Stimulated activated naive CD8-positive, alpha-beta T cell treated with anti-CD3 and anti-CD28 coated beads, Interleukin-15, amount 100 ng/mL, for 72 hours (primary cell): ENCODE measurements at regions not wholly inside any gene's neighbourhood (a gene's known extent, or its start where the extent isn't known, plus 50 kb on each side); places are given as distances from the start of the nearest gene placed in this dataset.

Experiments used
- ATAC-seq: fragments of 150-1000 bp; cut with Tn5 transposase; 2 replicates; pipeline ENCODE4 v1.10.0; 2021; ENCODE audit warnings: mild to moderate bottlenecking, moderate library complexity
- DNase-seq, 2 donors: peaks; one replicate each; pipeline ENCODE4 v3.0.0; 2021 to 2022
- H3K27ac Mint-ChIP-seq, 2 donors: one replicate each; pipeline ENCODE4 v1.8.0; 2022; ENCODE audit warnings: mild to moderate bottlenecking in 2 of 2, mixed read lengths in 2 of 2, moderate library complexity in 2 of 2
- H3K27me3 Mint-ChIP-seq: one replicate; pipeline ENCODE4 v1.8.0; 2022; ENCODE audit warnings: mixed read lengths
- H3K4me1 Mint-ChIP-seq: one replicate; pipeline ENCODE4 v1.8.0; 2022; ENCODE audit warnings: mild to moderate bottlenecking, mixed read lengths
- H3K4me3 Mint-ChIP-seq, 2 donors: one replicate each; pipeline ENCODE4 v1.8.0; 2022; ENCODE audit warnings: mild to moderate bottlenecking in 2 of 2, mixed read lengths in 2 of 2, moderate library complexity in 1 of 2
- H3K9me3 Mint-ChIP-seq, 2 donors: one replicate each; pipeline ENCODE4 v1.8.0; 2022; ENCODE audit warnings: mixed read lengths in 2 of 2

GRCh38 chr17:77353684-77354419, 213.1 kb downstream of the SEC14L1 start:
- H3K9me3 Mint-ChIP-seq, result peaks cover 0 to 11% of the 10 kb centered on the region in 2 donors
- no peaks in the 10 kb centered on the region for H3K27me3 Mint-ChIP-seq
- no peak overlapping the region for H3K27ac Mint-ChIP-seq
- DNase-seq, result no peak
- H3K4me3 Mint-ChIP-seq, result no peak overlapping the region
- no peak for ATAC-seq
- H3K4me1 Mint-ChIP-seq, result peaks cover 71% of the 10 kb centered on the region

- no peak for ATAC-seq
- Mint-ChIP-seq H3K9me3 (peaks cover 0 to 8% of the 10 kb centered on the region in 2 donors), H3K27ac (no peak overlapping the region), H3K27me3 (no peaks in the 10 kb centered on the region), H3K4me3 (no peak overlapping the region), H3K4me1 (peaks cover 71% of the 10 kb centered on the region)
- no peak for DNase-seq
These were observed 213.6 kb downstream of the SEC14L1 start for GRCh38 chr17:77354420-77354669.

- Mint-ChIP-seq H3K4me1 (peaks cover 71% of the 10 kb centered on the region), H3K27me3 (no peaks in the 10 kb centered on the region), H3K27ac (no peak overlapping the region), H3K4me3 (no peak overlapping the region), H3K9me3 (peaks cover 0 to 3% of the 10 kb centered on the region in 2 donors)
- DNase-seq (no peak), ATAC-seq (no peak)
These were observed 214.1 kb downstream of the SEC14L1 start for GRCh38 chr17:77354670-77355455.

GRCh38 chr17:77356109-77356689, 215.4 kb downstream of the SEC14L1 start:
- H3K4me1 Mint-ChIP-seq, result peaks cover 58% of the 10 kb centered on the region
- H3K9me3 Mint-ChIP-seq, result no peaks in the 10 kb centered on the region
- DNase-seq (peak in 1 of 2 donors; percentile 35), ATAC-seq (peak; percentile 62)
- H3K4me3 Mint-ChIP-seq, result no peak overlapping the region
- peak overlapping the region in 1 of 2 donors; percentile 92 for H3K27ac Mint-ChIP-seq
- H3K27me3 Mint-ChIP-seq, result no peaks in the 10 kb centered on the region

GRCh38 chr17:77356690-77357201, 216.0 kb downstream of the SEC14L1 start:
- no peak for ATAC-seq

GRCh38 chr17:77358801-77359200, 218.0 kb downstream of the SEC14L1 start:
- DNase-seq (no peak), ATAC-seq (no peak)
- Mint-ChIP-seq H3K4me1 (peaks cover 52% of the 10 kb centered on the region), H3K9me3 (no peaks in the 10 kb centered on the region), H3K27ac (no peak overlapping the region), H3K4me3 (no peak overlapping the region), H3K27me3 (no peaks in the 10 kb centered on the region)

More at GRCh38 chr17:77356690-77357201, 216.0 kb downstream of the SEC14L1 start:
- H3K9me3 Mint-ChIP-seq, result no peaks in the 10 kb centered on the region
- H3K27ac Mint-ChIP-seq, result peak overlapping the region in 1 of 2 donors; percentile 92
- H3K4me3 Mint-ChIP-seq, result no peak overlapping the region
- peaks cover 53% of the 10 kb centered on the region for H3K4me1 Mint-ChIP-seq
- H3K27me3 Mint-ChIP-seq, result no peaks in the 10 kb centered on the region
- no peak for DNase-seq

- H3K4me3 Mint-ChIP-seq, result no peak overlapping the region
- DNase-seq, result no peak
- H3K27me3 Mint-ChIP-seq, result no peaks in the 10 kb centered on the region
These were observed 218.5 kb downstream of the SEC14L1 start for GRCh38 chr17:77359236-77359635.

GRCh38 chr17:77361986-77362620, 221.3 kb downstream of the SEC14L1 start:
- DNase-seq (no peak), ATAC-seq (no peak)
- Mint-ChIP-seq H3K4me1 (peaks cover 58% of the 10 kb centered on the region), H3K9me3 (no peaks in the 10 kb centered on the region), H3K27ac (no peak overlapping the region), H3K27me3 (peaks cover 10% of the 10 kb centered on the region), H3K4me3 (no peak overlapping the region)

More at GRCh38 chr17:77359236-77359635, 218.5 kb downstream of the SEC14L1 start:
- no peak for ATAC-seq
- H3K4me1 Mint-ChIP-seq, result peaks cover 52% of the 10 kb centered on the region
- H3K9me3 Mint-ChIP-seq, result no peaks in the 10 kb centered on the region
- H3K27ac Mint-ChIP-seq, result no peak overlapping the region

GRCh38 chr17:77363821-77364361, 223.1 kb downstream of the SEC14L1 start:
- Mint-ChIP-seq H3K4me1 (peaks cover 55% of the 10 kb centered on the region), H3K27me3 (peaks cover 10% of the 10 kb centered on the region), H3K9me3 (no peaks in the 10 kb centered on the region), H3K27ac (peak overlapping the region; percentile 24 to 47), H3K4me3 (peak overlapping the region; percentile 76 to 81)
- DNase-seq (peak in 1 of 2 donors; percentile 36), ATAC-seq (peak; percentile 61)

- DNase-seq, result no peak
- Mint-ChIP-seq H3K9me3 (no peaks in the 10 kb centered on the region), H3K4me3 (peak overlapping the region; percentile 76 to 81), H3K4me1 (peaks cover 55% of the 10 kb centered on the region), H3K27ac (peak overlapping the region in 1 of 2 donors; percentile 32), H3K27me3 (peaks cover 10% of the 10 kb centered on the region)
- peak; percentile 53 for ATAC-seq
These were observed 223.7 kb downstream of the SEC14L1 start for GRCh38 chr17:77364381-77364911.

- H3K9me3 Mint-ChIP-seq, result no peaks in the 10 kb centered on the region
- H3K4me1 Mint-ChIP-seq, result peaks cover 57% of the 10 kb centered on the region
- DNase-seq (no peak), ATAC-seq (no peak)
- H3K4me3 Mint-ChIP-seq, result peak overlapping the region; percentile 11 to 76
- peaks cover 13% of the 10 kb centered on the region for H3K27me3 Mint-ChIP-seq
- H3K27ac Mint-ChIP-seq, result no peak overlapping the region
These were observed 224.3 kb downstream of the SEC14L1 start for GRCh38 chr17:77364941-77365583.

GRCh38 chr17:77365584-77366186, 224.9 kb downstream of the SEC14L1 start:
- ATAC-seq, result peak; percentile 61
- Mint-ChIP-seq H3K4me3 (peak overlapping the region; percentile 9 to 11), H3K4me1 (peaks cover 63% of the 10 kb centered on the region), H3K9me3 (no peaks in the 10 kb centered on the region), H3K27ac (no peak overlapping the region), H3K27me3 (peaks cover 20% of the 10 kb centered on the region)
- peak in 1 of 2 donors; percentile 15 for DNase-seq

GRCh38 chr17:77366206-77366557, 225.4 kb downstream of the SEC14L1 start:
- H3K27me3 Mint-ChIP-seq, result peaks cover 25% of the 10 kb centered on the region
- H3K9me3 Mint-ChIP-seq, result no peaks in the 10 kb centered on the region
- no peak overlapping the region for H3K27ac Mint-ChIP-seq
- DNase-seq (no peak), ATAC-seq (no peak)
- H3K4me3 Mint-ChIP-seq, result no peak overlapping the region
- H3K4me1 Mint-ChIP-seq, result peaks cover 68% of the 10 kb centered on the region

- DNase-seq (no peak), ATAC-seq (peak; percentile 32)
- H3K27me3 Mint-ChIP-seq, result peaks cover 26% of the 10 kb centered on the region
- H3K27ac Mint-ChIP-seq, result no peak overlapping the region
- peaks cover 73% of the 10 kb centered on the region for H3K4me1 Mint-ChIP-seq
- no peak overlapping the region for H3K4me3 Mint-ChIP-seq
- no peaks in the 10 kb centered on the region for H3K9me3 Mint-ChIP-seq
These were observed 225.9 kb downstream of the SEC14L1 start for GRCh38 chr17:77366558-77367245.
